ENCODE measurements at regions not wholly inside any gene's neighbourhood (a gene's known extent, or its start where the extent isn't known, plus 50 kb on each side); places are given as distances from the start of the nearest gene placed in this dataset.

DNA sequence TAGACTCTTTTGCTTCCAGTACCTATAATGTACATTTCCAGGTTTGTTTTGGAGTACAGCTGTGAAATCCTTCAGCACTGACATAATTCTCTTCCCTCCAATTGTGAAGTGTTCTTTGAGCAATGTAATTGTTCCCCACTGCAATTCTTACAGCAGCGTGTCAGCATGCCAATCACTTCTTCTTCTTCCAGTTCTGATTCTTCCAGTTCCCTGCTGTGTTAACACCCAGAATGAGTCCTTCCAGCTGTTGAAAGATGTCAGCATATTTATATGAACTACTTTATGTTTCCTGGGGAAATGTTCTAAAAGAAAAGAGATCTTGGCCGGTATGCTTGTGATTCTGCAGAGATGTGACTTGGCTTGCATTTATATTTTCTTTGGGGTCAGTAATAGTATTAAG, 213.9 kb downstream of the UNC5CL start:
- Histone ChIP-seq H2BK120ac (replicated peaks; ENCODE audit: low read depth, low read length) (no peak overlapping the region), H3K18ac (ENCODE audit: extremely low read depth, low read length) (no peak overlapping the region), H2AK5ac (ENCODE audit: low read depth, low read length) (no peak overlapping the region), H3K36me3 (ENCODE audit: control insufficient read depth in 2 of 4, insufficient read depth in 4 of 4, low read length in 3 of 4) (no peaks in the 10 kb centered on the region), H3K9ac (replicated peaks in 1 of 4; ENCODE audit: extremely low read depth in 1 of 4, low read depth in 3 of 4, low read length in 3 of 4) (no peak overlapping the region), H4K20me1 (replicated peaks in 1 of 2; ENCODE audit: control insufficient read depth in 1 of 2, insufficient read depth in 2 of 2, low read length in 2 of 2) (no peaks in the 10 kb centered on the region), H3K56ac (replicated peaks; ENCODE audit: insufficient read length, low read depth, low read length) (no peak overlapping the region), H2BK15ac (ENCODE audit: low read length) (no peak overlapping the region), H3K23me2 (ENCODE audit: low read depth, low read length) (no peaks in the 10 kb centered on the region), H4K5ac (ENCODE audit: insufficient read length, low read depth, low read length) (no peak overlapping the region), H3K9me3 (ENCODE audit: insufficient read depth in 2 of 2, low read depth in 1 of 2, low read length in 1 of 2) (no peaks in the 10 kb centered on the region), H3K79me2 (ENCODE audit: control insufficient read depth in 1 of 2, insufficient read depth in 2 of 2, low read length in 2 of 2) (no peaks in the 10 kb centered on the region), H3K79me1 (ENCODE audit: low read depth, low read length) (no peaks in the 10 kb centered on the region), H2BK20ac (ENCODE audit: low read length) (no peak overlapping the region), H3K27me3 (replicated peaks in 1 of 4; ENCODE audit: control insufficient read depth in 3 of 4, extremely low read depth in 1 of 4, insufficient read depth in 3 of 4, low read length in 3 of 4) (no peaks in the 10 kb centered on the region), H3K4me1 (replicated peaks in 1 of 4; ENCODE audit: control insufficient read depth in 3 of 4, insufficient read depth in 4 of 4, low read length in 3 of 4) (no peaks in the 10 kb centered on the region), H4K8ac (ENCODE audit: extremely low read depth, insufficient read depth, low read length) (no peak overlapping the region), H4K91ac (replicated peaks; ENCODE audit: insufficient read length, low read length) (no peak overlapping the region), H2BK5ac (ENCODE audit: low read depth, low read length) (no peak overlapping the region), H3K27ac (ENCODE audit: low read depth, low read length) (no peak overlapping the region), H3K4ac (replicated peaks; ENCODE audit: insufficient read length, low read depth, low read length) (no peak overlapping the region), H2BK12ac (ENCODE audit: low read depth, low read length) (no peak overlapping the region), H3K4me3 (ENCODE audit: extremely low read depth in 1 of 4, insufficient read depth in 2 of 4, low read depth in 3 of 4, low read length in 4 of 4) (no peak overlapping the region), H3K23ac (ENCODE audit: insufficient read length) (no peak overlapping the region), H3K4me2 (ENCODE audit: insufficient read depth in 1 of 2, low read depth in 2 of 2, low read length in 2 of 2) (no peak overlapping the region), H2AFZ (ENCODE audit: low read length) (no peak overlapping the region), H3K14ac (ENCODE audit: insufficient read length) (no peak overlapping the region)
- ChIA-PET CTCF (ENCODE audit: partially characterized antibody) (interaction anchor here (0.9 to 5.1 kb wide), 5 partner anchors 11 to 473 kb away, joined by 3 to 24 read pairs (median 4); no protein-coding TSS in a partner anchor), POLR2A (ENCODE audit: partially characterized antibody) (no interaction called here)
- no peak for TF ChIP-seq POU5F1 (IDR thresholded peaks at IDR 0.05; ENCODE audit: low read depth, low read length)
- no peak for TF ChIP-seq EP300 (IDR thresholded peaks at IDR 0.05; ENCODE audit: borderline replicate concordance in 1 of 2, low read depth in 2 of 2, low read length in 2 of 2)
- no peak for TF ChIP-seq RXRA (IDR thresholded peaks at IDR 0.05; ENCODE audit: insufficient read depth, low read depth, low read length)
- TF ChIP-seq SP4 (IDR thresholded peaks at IDR 0.05; ENCODE audit: low read length), result no peak
- TF ChIP-seq KDM4A (IDR thresholded peaks at IDR 0.05; ENCODE audit: low read depth, low read length, severe bottlenecking), result no peak
- TF ChIP-seq CTBP2 (IDR thresholded peaks at IDR 0.05; ENCODE audit: borderline replicate concordance, insufficient read depth, insufficient read length, low read length), result no peak
- TF ChIP-seq GABPA (IDR thresholded peaks at IDR 0.05; ENCODE audit: borderline replicate concordance, insufficient read depth, low read length), result no peak
- TF ChIP-seq ASH2L (IDR thresholded peaks at IDR 0.05; ENCODE audit: low read length), result no peak
- no peak for TF ChIP-seq CBX5 (IDR thresholded peaks at IDR 0.05; ENCODE audit: low read depth, low read length)
- no peak for TF ChIP-seq SP2 (IDR thresholded peaks at IDR 0.05; ENCODE audit: low read length)
- TF ChIP-seq CREB1 (IDR thresholded peaks at IDR 0.05), result no peak
- TF ChIP-seq RBBP5 (IDR thresholded peaks at IDR 0.05; ENCODE audit: borderline replicate concordance, low read depth, low read length), result no peak
- DNase-seq (ENCODE audit: low read depth in 1 of 2, low spot score in 2 of 2) (no peak), FAIRE-seq (no peak)
- 81% methylated on average over 2 of the region's 2 CpGs; no CpG with 5 or more reads in 1 of the 2 experiments for WGBS, 2 experiments (ENCODE audit: extremely low coverage in 1 of 2, insufficient coverage in 1 of 2, insufficient read length in 1 of 2, insufficient replicate concordance in 2 of 2, low coverage in 1 of 2, low lambda C conversion rate in 2 of 2, missing lambda C conversion rate in 1 of 2)
